Lower lobe of right lung (tissue), 2 donors: ENCODE measurements at regions not wholly inside any gene's neighbourhood (a gene's known extent, or its start where the extent isn't known, plus 50 kb on each side); places are given as distances from the start of the nearest gene placed in this dataset.

Experiments
- ATAC-seq, 2 donors: fragments of 200-7000 bp; cut with Tn5 transposase; one replicate each; pipeline ENCODE4 v1.9.1; 2020 to 2022; ENCODE audit warnings: mild to moderate bottlenecking in 2 of 2, moderate library complexity in 2 of 2
- DNase-seq: peaks from one replicate; pipeline ENCODE4 v3.0.0-alpha.2; 2020
- H3K27ac ChIP-seq: fragments of 200-600 bp; one replicate; pipeline ENCODE4 v1.8.0; 2022
- H3K27me3 ChIP-seq: fragments of 200-600 bp; one replicate; pipeline ENCODE4 v1.8.0; 2022; ENCODE audit warnings: low read depth
- H3K36me3 ChIP-seq: fragments of 200-600 bp; one replicate; pipeline ENCODE4 v1.8.0; 2022; ENCODE audit warnings: mild to moderate bottlenecking
- H3K4me1 ChIP-seq: fragments of 200-600 bp; one replicate; pipeline ENCODE4 v1.8.0; 2022
- H3K4me3 ChIP-seq: fragments of 200-600 bp; one replicate; pipeline ENCODE4 v1.8.0; 2022; ENCODE audit warnings: mild to moderate bottlenecking
- H3K9me3 ChIP-seq: fragments of 200-600 bp; one replicate; pipeline ENCODE4 v1.8.0; 2022
- intact Hi-C: fragments of 100-400 bp; cut with DNase I; formaldehyde crosslinking; loops from one replicate; pipeline ENCODE4 v1.11.0; 2022
- TF ChIP-seq, protein P1 (sequence below): fragments of 200-600 bp; IDR thresholded peaks from one replicate; pipeline ENCODE4 v1.8.0; 2022; ENCODE audit warnings: antibody characterized with exemption, mild to moderate bottlenecking
- donor health status: DM: no; HTN: yes; CAD: no; lungs with severe emphysema.

DNA sequence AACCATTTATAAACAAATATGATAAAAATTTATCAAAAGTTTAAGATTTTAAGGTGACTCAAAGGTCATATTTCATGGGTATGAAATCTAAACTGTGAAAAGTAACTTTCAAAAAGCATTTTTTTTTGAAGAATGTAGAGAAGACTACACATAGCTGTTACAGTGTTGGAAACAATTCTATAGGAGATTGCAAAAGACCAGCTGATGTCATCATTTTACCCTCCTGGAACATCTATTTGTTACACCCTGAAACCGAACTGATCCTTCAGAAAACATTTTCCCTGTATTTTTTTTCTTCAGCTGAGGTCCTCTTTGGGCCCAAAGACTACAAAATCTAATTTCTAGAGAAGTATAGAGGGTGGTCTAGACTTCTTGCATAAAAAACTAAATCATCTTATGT lies 297.5 kb upstream of the FERMT1 start:
- H3K27ac ChIP-seq = no peak overlapping the region

DNA sequence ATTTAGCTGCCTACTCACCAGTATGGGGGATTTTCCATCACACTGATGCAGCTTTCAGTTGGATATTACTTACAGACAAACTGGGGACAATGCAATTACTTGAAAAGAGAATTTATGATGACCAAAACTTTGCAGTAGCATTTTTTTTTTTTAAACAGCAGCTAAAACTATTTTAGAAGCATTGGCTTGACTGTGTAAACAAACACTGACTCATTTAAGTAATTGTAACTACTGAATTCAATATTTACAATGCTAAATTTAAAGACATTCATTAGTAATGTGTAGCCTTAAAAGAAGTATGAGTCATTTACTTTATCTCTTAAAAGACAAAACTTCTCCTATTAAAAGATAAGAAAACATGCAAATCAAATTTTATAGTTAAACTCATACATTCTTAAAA lies 295.9 kb upstream of the FERMT1 start:
- H3K9me3 ChIP-seq = no peaks in the 10 kb centered on the region
- H3K27ac ChIP-seq = no peak overlapping the region

More for the DNA sequence above, 297.5 kb upstream of the FERMT1 start:
- Histone ChIP-seq H3K4me1 (no peaks in the 10 kb centered on the region), H3K36me3 (no peaks in the 10 kb centered on the region), H3K27me3 (no peaks in the 10 kb centered on the region), H3K9me3 (no peaks in the 10 kb centered on the region), H3K4me3 (no peak overlapping the region)
- no peak for ATAC-seq
- no peak for DNase-seq
- TF ChIP-seq, protein P1, sequence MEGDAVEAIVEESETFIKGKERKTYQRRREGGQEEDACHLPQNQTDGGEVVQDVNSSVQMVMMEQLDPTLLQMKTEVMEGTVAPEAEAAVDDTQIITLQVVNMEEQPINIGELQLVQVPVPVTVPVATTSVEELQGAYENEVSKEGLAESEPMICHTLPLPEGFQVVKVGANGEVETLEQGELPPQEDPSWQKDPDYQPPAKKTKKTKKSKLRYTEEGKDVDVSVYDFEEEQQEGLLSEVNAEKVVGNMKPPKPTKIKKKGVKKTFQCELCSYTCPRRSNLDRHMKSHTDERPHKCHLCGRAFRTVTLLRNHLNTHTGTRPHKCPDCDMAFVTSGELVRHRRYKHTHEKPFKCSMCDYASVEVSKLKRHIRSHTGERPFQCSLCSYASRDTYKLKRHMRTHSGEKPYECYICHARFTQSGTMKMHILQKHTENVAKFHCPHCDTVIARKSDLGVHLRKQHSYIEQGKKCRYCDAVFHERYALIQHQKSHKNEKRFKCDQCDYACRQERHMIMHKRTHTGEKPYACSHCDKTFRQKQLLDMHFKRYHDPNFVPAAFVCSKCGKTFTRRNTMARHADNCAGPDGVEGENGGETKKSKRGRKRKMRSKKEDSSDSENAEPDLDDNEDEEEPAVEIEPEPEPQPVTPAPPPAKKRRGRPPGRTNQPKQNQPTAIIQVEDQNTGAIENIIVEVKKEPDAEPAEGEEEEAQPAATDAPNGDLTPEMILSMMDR = no peak
- intact Hi-C loops = no loop called here

DNA sequence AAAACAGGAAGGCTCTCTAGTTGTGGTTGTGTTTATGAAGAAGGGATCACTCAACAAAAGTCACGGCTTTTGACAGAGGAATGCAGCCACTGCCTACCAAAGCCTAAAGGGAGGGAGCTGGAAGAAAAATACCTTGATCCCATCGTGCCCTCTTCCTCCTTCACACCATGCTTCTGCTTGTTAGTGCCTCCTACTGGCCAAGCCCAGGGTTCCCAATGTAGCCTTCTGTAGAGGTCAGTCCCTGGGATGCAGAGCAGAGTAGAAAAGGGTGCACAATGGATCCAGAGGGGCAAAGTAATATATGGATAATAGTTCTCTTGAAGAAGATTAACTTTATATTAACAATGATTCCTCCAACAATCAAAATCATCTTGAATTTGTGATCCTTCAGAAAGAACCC lies 293.5 kb upstream of the FERMT1 start:
- Histone ChIP-seq H3K27me3 (no peaks in the 10 kb centered on the region), H3K36me3 (no peaks in the 10 kb centered on the region), H3K9me3 (no peaks in the 10 kb centered on the region), H3K27ac (no peak overlapping the region), H3K4me3 (no peak overlapping the region), H3K4me1 (no peaks in the 10 kb centered on the region)
- TF ChIP-seq, protein P1 = no peak
- no peak for DNase-seq
- ATAC-seq = no peak
- intact Hi-C loops = no loop called here

More for the DNA sequence above, 295.9 kb upstream of the FERMT1 start:
- Histone ChIP-seq H3K4me3 (no peak overlapping the region), H3K4me1 (no peaks in the 10 kb centered on the region), H3K27me3 (no peaks in the 10 kb centered on the region), H3K36me3 (no peaks in the 10 kb centered on the region)
- TF ChIP-seq, protein P1 = no peak
- DNase-seq (no peak), ATAC-seq (no peak)
- intact Hi-C loops = no loop called here

DNA sequence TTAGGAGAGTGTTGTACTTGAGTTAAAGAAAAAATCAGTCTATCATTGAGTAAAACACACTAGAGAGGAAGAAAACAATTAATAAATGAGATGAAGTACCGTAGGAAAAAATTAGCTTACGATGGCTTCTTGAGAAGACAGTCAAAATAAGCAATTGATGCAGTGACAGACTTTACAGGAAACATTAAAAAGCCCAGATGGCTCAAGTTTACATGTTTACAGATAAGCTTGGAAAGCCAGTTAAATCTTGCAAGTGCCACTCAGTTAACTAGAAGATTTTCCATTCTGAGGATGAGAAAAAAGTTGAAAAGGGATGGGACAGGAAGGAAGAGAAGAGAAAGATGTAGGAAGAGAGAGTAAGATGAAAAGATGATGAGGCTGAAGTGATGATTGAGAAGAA lies 288.8 kb upstream of the FERMT1 start:
- Histone ChIP-seq H3K36me3 (no peaks in the 10 kb centered on the region), H3K4me1 (no peaks in the 10 kb centered on the region), H3K4me3 (no peak overlapping the region), H3K27me3 (no peaks in the 10 kb centered on the region), H3K9me3 (no peaks in the 10 kb centered on the region), H3K27ac (no peak overlapping the region)
- no peak for DNase-seq
- TF ChIP-seq, protein P1 = no peak
- intact Hi-C loops = no loop called here
- no peak for ATAC-seq

DNA sequence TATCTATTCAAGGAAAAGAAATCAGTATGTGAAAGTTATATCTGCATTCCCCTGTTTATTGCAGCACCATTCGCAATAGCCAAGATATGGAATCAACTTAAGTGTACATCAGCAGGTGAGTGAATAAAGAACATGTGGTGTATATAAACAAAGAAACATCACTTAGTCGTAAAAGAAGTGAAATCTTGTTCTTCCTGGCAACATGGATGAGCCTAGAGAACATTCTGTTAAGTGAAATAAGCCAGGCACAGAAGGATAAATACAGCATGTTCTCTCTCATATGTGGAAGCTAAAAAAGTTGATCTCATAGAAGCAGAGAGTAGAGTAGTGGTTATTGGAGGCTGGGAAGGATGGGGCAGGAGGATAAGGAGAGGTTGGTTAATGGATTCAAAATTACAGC lies 287.9 kb upstream of the FERMT1 start:
- Histone ChIP-seq H3K36me3 (no peaks in the 10 kb centered on the region), H3K27me3 (no peaks in the 10 kb centered on the region), H3K4me1 (no peaks in the 10 kb centered on the region), H3K4me3 (no peak overlapping the region), H3K9me3 (no peaks in the 10 kb centered on the region), H3K27ac (no peak overlapping the region)
- intact Hi-C loops = no loop called here
- DNase-seq (no peak), ATAC-seq (no peak)
- TF ChIP-seq, protein P1 = no peak

DNA sequence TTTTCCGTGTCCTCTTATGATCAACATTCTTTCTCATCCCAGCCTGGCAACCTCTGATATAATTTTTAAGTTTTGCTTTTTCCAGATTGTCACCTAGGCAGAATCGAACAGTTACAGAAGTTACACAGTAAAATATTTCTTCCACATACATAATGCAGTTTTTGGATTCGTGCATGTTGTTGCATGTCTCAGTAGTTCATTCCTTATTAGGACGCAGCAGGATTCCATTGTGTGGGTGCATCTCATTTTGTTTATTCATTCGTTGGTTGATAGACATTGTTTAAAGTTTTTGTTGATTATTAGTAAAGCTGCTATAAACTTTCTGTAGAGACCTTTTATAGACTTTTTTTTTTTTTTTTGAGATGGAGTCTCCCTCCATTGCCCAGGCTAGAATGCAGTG lies 284.3 kb upstream of the FERMT1 start:
- intact Hi-C loops = no loop called here
- no peak overlapping the region for H3K27ac ChIP-seq
- H3K9me3 ChIP-seq = no peaks in the 10 kb centered on the region
- no peaks in the 10 kb centered on the region for H3K27me3 ChIP-seq
- no peaks in the 10 kb centered on the region for H3K36me3 ChIP-seq
- no peak overlapping the region for H3K4me3 ChIP-seq
- H3K4me1 ChIP-seq = no peaks in the 10 kb centered on the region
- DNase-seq = no peak
- TF ChIP-seq, protein P1 = no peak
- ATAC-seq = no peak
